Astrocyte of the hippocampus (primary cell): ENCODE measurements at regions not wholly inside any gene's neighbourhood (a gene's known extent, or its start where the extent isn't known, plus 50 kb on each side); places are given as distances from the start of the nearest gene placed in this dataset.
A peak's percentile ranks its signal among the peaks of the same experiment; 100 is the strongest.

Experiments
- DNase-seq: peaks from one replicate; pipeline ENCODE4 v3.0.0; 2011; ENCODE audit warnings: low read depth, low spot score

DNA sequence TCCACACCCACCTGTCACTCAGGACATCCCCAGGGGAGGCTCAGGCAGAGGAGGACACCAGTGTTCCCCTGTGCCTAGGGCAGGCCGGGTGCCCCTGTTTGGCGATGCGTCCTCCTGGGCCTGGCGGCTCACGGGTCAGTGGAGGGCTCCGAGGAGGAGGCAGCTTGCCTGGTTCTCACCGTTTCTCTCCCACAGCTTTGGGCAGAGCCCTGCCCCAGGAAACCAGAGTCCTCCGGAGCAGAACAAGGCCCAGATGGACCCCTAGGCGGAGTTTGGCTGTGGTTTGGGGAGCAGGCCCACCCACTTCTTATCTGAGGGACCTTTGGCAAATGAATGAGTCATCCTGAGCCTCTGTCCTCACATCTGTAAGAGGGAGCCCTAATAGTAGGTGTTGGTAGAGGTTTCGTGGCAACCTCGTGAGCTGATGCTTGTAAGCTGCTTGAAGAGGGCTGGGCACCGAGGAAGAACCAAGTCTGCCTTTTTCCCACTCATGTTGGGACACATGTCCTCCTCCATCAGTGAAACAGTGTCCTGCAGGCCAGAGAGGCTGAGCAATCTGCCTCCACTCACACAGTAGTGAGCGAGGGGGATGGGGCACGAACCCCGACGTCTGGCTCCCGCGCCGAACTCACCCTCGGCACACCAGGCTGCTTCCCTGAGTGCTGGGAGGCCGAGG, 247.0 kb upstream of the CIBAR2 start:
- no peak for DNase-seq

DNA sequence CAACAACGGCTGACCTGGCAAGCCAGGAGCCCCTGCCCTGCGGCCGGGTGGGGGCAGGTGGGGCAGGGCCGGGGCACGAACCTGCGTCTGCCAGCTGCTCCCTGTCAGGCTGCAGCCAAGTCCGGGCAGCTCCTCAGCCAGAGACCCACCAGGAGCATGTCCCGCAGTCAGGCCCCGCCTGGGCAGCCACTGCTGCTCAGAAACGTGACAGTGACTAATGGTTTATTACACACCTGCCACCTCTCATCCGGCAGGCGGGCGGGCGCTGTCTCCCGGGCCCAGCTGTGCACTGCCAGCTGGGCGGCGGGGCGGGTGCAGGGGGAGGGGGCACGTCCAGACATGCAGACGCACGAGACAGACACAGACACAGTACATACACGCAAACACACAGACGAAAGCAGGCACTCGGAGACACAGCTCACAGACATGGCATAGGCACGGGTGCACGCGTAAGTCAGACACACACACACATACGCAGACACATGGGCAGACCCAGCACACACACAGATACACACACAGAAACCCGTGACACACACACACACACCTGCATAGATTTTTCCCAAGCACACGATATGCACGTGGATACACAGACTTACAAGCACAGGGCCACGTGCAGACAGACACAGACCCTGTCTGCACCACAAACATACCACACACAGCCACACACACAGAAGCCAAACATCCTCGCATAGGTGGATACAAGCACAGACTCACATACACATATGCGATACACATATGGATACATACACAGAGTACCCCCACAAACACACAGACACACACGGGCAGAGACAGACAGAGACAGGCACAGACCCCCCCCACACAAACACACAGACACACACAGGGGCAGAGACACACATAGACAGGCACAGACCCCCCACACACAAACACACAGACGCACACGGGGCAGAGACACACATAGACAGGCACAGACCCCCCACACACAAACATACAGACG, 248.3 kb upstream of the CIBAR2 start:
- DNase-seq = no peak

DNA sequence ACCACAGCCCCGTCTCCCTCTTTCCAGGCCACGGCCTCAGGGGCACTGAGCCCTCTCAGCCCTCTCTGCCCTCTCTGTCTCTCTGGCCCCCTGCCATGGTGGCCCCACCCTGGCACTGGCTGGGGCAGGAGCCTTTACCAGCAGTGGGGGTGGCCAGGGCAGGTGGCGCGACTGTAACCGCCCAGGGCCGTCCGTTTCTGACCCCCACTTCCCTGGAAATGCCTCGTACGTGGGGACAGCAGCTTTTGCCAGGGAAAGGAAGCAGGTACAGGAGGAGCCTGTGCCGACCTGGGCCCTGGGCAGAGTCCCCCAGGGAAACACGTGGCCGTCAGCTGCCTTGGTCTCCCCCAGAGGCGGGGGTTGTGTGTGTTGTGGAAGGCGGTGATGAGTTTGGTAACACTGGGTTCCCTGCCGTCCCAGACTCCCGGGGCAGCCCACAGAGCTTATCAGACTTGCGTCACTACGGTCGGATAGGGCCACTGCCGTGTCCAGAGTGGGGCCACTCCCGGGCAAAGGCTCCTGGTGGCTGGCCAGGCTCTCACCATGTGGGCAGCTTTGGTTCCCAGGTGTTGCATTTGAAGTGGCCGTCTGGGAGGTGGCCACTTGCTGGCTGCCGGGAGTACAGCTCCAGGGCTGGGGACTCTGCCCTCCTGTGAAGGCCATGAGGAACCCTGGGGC, 249.3 kb upstream of the CIBAR2 start:
- DNase-seq = no peak

DNA sequence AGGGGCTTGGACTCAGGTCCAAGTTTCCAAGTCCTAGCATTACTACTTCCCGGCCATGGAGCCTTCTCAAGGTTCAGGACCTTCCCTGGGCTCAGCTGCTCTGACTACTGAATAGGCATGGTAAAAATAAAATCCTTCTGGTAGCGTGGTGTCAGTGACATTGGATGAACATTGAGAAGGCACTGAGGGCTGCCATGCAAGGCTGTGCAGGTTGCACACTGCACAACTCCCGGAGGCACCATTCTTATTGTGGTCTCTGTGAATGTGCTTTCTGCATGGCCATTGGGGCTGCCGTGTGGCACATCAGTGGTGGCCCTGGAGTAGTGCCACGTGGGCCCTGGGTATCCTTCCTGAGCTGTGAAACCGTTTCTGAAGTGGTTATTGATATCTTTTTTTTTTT, 250.2 kb upstream of the CIBAR2 start:
- no peak for DNase-seq

DNA sequence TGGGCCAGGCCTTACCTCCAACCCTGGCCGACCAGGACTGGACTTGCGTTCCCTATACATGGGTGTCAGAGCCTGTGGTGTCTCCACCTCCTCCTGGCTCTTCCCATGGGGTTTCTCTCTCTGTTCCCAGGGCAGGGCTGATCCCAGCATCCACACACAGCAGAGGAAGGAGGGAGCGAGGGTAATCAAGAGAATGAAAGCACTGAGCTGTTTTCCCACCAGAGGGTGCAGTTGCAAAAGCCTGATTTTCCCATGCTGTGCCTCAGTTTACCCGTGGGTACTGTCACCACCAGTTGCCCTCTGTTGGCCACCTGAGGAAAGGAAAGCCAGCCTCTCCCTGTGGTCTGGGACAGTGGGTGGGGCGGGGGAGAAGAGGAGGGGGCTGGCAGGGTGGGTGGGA, 249.7 kb upstream of the GSE1 start:
- DNase-seq = no peak

DNA sequence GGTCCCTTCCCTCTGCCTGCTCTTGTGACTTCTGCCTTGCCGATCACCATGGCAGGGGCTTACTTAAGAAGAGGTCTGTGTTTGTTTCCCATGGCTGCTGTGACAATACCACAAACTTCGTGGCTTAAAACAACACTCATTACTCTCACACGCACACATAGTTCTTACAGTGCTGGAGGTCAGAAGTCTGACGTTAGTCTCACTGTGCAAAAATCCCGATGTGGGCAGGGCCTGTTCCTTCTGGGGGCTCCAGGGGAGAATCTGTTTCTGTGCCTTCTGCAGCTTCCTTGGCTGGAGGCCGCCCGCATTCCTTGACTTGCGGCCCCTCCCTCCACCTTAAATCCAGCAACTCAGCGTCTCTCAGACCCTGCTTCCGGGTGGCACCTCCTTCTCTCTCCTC, 249.2 kb upstream of the GSE1 start:
- peak; percentile 89 for DNase-seq

DNA sequence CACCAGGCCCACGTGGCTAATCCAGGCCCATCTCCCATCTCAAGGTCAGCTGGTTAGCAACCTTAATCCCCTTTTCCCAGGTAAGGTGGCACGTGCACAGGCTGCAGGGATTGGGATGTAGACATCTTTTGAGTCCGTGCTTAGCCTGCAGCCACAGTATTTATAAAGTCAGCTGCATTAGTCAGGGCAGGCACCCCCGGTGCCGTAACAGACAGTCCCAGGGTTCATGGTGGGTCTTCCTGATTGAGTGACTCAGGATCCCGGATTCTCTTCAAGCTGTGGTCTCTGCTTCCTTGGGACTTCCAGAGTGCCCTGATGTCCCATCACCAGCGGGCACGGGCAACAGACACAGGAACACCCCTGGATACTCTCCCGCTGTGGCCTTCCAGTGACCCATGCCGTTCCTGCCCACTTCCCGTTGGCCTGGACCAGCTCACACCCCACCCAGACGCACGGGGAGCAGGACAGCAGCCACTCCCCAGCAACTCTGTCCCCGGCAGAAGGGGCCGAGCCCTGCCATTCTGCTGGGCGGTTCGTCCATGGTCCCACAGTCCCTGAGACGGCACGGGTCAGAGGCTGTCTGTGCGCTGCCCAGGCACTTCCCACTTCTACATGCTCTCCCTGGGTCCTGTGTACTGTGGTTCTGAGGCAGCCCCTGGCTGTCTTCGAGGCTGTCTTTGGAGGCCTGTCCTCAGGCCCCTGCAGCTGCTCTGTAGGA, 248.6 kb upstream of the GSE1 start:
- DNase-seq = no peak

DNA sequence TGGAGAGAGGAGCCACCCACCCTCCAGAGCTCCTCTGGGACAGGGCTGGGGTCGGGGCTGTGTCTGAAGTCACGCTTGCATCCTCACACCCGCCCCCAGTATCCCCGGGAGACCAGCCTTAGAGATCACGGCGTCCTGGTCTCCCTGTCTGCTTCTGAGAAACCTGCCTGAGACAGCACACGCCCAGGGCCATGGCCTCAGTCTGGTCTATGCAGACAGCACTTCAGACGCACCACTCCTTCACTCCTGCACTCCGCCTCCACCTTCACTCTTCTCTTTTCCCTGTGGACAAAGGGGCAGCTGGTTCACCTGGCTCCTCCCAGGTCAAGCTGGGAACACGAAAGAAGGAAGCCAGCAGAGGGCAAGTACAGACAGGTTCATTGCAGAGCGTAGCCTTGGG, 248.0 kb upstream of the GSE1 start:
- no peak for DNase-seq

DNA sequence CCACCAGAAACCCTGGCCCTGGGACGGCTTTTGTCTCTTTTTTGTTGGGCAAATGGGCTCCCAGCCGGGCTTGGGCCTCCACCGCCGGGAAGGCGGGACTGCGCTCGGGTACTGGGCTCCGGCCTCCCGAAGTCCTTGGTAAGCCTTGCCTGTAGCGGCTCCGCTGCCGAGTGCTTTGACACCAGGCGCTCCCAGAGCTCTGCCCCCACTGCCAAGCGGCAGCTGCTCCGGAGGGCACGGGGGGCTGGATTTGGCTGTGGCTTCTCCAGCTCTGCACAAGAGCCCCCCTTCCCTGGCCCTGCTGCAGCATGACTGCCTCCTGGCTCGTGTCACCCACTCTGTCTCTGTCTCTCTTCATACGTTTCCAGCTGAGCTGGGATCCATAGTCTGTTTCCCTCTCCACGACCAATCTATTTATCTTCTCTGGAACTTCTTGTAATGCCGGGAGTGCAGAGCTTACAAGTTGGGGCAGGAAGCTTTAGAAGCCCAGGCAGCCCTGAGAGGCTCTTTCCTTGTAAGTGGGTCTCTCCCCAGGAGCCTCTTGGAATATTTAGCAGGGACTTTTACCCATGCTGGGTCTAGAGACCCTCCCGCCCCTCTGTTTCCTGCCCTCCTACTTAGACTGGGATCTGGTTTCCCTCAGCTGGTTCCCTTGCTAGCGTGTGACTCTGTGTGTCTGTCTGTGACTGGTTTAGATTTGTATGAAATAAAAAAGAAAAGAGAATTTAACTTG, 246.9 kb upstream of the GSE1 start:
- no peak for DNase-seq

DNA sequence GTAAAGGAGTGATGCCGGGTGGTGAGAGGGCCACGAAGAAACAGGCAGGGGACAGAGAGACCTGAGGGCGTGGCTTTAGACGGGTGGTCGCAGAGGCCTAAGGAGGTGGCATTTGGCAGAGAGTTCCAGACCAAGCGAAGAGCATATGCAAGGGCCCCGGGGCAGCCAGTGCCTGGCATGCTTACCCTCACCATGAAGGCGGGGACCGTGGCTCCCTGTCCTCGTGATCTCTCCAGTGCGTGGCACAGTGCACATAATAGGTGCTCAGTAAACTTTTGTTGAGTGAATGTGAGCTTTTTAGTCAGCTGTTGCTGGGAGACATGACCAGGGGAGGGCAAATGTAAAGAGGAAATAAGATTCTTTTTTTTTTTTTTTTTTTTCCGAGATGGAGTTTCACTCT, 245.6 kb upstream of the GSE1 start:
- no peak for DNase-seq

DNA sequence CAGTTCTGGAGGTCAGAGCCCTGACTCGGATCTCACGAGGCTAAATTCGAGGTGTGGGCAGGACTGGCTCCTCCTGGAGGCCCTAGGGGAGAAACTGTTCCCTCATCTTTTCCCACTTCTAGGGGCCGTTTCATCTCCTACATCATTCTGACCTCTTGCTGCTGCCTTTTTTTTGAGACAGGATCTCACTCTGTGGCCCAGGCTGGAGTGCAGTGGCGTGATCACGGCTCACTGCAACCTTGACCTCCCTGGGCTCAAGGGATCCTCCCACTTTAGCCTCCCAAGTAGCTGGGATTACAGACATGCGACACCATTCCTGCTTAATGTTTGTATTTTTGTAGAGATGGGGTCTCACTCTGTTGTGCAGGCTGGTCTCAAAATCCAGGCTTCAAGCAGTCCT, 244.1 kb upstream of the GSE1 start:
- no peak for DNase-seq

DNA sequence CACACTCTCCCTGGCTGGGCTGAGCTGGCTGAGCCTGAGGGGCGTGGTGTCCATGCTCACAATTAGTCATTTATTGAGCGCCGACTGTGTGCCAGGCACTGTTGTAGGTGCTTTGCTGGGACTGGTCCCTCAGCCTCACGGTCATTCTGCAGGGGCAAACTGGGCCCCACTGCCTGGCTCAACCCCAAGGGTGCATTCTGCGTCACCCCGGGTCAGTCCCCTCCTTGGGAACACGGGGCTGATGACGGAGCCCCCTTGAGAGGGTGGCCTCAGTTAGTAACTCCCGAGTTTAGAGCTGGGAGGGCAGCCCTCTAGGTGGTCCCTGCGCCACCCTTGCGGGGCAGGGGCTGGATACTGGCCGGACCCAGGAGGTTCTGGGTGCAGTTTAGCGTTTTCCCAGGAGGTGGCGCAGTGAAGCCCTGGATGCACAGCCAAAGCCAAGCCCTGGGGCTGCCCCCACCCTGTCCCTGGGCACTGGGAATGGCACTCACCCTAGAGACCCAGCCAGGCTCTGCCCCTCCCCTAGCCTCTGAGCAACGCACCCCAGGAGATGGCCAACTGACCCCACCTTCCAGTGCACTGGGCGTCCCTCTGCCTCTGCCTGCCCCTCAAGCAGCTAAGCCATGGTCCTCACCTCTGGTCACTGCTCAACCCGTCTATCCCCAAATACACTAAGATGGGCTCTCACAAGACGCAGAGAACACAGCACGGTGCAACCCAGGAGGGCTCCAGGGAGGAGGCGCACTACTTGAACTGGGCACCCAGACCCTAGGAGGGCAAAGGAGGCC, 243.2 kb upstream of the GSE1 start:
- DNase-seq = peak; percentile 70

DNA sequence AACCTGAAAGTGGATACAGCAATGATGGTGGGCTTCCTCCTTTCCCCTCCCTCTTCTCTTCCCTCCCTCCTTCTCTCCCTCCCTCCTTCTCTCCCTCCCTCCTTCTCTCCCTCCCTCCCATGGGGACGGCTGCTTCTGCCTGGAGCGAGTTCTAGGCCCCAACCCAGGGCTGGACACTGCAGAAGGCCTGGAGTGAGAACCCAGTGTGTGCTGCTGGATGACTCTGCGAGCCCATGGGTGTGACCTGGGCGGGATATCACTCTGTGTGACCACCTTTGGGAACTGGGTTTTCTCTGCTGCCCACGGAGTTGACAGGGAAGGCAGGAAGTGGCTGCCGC, 242.6 kb upstream of the GSE1 start:
- no peak for DNase-seq

DNA sequence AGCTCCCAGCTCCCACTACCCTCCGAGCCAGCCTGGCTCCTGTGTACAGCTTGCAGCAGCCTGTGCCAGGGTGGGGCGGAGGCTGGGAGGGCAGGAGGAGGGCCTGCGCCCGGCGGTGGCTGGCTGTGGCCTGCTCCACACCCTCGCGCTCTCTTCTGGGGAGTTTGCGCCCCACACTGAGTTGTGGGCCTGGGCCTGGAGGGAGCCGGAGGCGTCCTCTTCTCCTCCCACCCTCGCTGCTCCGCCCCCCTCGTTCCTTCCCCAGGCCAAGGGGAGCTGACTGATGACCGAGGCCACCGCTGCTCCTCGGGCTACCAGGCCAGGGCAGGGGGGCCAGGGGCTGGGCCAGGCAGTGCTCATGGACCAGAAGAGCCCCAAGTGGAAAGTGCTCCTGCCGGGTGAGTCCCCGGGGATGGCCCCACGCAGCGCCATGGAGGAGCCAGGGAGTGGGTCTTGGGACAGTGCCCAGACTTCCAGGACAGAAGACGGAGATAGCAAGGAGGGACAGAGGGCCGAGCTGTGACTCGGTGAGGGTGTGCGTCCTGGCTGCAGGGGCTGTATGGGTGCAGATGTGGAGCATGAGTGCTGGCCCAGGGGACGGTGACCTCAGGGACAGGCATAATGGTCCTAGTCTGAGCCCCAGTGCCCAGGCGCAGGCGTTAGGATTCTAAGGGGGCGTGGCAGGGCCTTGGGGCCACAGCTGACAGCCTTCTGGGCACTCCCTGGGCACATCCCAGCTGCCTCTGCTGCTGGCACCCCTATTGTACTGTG, 242.1 kb upstream of the GSE1 start:
- DNase-seq = peak; percentile 65

DNA sequence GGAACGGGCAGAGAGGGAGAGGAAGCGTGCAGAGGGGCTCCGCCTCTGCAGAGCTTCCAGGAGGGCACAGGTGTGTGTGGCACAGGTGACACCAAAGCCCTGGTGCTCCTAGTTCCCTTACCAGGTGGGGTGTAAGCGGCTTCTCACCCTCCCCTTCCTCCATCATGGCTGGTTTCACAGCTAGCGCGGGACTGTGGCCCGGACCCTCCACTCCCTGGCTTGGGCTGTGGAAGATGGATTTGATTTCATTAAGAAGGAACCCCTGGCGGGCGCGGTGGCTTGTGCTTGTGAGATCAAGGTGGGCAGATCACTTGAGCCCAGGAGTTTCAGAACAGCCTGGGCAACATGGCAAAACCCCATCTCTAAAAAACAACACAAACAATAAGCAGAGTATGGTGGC, 241.2 kb upstream of the GSE1 start:
- no peak for DNase-seq

DNA sequence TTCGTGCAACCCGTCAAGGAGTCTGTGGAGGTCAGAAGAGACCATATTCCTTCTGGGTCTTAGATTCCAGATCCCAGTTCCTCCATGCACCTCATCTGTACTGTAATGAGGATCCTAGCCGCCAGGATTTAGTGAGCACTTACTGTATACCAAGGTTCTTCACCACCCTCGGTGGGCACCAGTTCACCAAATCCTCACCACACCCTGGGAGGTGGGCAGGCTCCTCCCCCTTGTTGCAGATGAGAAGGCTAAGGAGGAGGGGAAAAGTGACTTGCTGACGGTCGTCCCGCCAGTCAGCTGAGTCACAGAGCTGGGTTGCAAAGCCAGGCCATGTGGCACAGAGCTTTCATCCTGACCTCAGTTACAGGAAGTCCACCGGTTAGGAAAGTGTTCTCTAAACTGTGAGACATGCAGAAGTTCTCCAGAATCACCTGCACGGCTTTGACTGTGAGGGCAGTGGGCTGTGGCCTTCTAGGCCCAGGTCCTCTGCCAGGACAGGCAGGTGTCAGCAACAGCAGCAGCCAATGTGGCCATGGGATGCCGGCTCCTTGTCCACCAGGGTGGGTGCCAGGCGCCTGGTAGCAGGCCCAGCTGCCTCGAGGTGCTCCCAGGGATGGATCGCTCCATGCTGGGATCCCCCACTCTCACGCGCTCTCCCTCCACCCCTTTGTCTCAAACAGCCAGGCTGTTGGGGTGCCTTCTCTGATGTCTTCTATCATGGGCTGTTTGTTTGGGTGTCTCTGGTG, 240.3 kb upstream of the GSE1 start:
- DNase-seq = peak; percentile 75

DNA sequence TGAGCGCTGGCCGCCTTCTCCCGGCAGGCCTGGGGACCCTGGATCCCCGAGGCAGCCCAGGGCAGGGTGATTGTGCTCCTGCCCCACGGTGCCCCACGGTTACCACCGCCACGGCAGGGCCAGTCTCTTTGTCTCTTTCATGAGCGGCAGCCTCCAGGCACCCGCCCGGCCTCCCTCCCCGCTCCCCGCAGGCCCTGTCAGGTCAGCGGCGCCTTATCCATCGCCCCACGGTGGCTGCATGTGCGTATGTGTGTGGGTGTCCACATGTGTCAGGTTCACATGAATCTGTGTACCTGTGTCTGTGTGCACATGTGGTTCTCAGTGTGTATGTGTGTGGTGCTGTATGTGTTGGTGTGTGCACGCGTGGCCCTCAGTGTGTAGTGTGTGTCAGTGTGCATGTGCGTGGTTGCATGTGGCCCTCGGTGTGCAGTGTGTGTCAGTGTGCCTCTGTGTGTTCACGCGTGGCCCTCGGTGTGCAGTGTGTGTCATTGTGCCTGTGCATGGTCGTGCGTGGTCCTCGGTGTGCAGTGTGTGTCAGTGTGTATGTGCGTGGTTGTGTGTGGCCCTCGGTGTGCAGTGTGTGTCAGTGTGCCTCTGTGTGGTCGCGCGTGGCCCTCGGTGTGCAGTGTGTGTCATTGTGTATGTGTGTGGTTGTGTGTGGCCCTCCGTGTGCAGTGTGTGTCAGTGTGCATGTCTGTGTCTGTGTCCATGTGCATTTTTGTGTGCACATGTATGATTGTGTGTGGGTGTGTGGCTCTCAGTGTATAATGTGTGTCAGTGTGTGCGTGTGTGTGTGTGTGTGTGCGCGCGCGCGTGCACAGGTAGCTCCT, 239.2 kb upstream of the GSE1 start:
- no peak for DNase-seq

DNA sequence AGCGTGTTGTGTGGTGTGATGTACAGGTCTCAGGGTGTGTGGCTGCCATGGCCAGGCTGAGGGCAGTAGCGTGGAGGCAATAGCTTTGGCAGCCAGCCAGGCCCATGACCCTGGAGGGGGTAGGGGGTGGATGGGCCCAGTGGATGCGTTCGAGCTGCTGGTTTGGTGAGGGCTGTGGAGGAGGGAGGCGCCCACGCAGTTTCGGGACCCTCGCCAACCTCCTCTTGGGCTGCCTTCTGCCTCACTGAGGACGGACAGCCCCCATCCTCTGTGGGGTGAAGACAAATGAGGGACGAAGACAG, 238.6 kb upstream of the GSE1 start:
- no peak for DNase-seq
